HG02840 (cell line): ENCODE measurements at regions not wholly inside any gene's neighbourhood (a gene's known extent, or its start where the extent isn't known, plus 50 kb on each side); places are given as distances from the start of the nearest gene placed in this dataset.
"Not testable (repeated sequence)": the region's sequence is repeated elsewhere in the genome, so short reads cannot be mapped to it uniquely, and the experiment has no call there.

Source experiments
- ATAC-seq: cut with Tn5 transposase; IDR thresholded peaks from one replicate; pipeline ENCODE4 v1.9.1; 2021; ENCODE audit warnings: mild to moderate bottlenecking, moderate library complexity, moderate number of reproducible peaks; ENCODE audit not compliant: unreplicated experiment, low FRiP score

DNA sequence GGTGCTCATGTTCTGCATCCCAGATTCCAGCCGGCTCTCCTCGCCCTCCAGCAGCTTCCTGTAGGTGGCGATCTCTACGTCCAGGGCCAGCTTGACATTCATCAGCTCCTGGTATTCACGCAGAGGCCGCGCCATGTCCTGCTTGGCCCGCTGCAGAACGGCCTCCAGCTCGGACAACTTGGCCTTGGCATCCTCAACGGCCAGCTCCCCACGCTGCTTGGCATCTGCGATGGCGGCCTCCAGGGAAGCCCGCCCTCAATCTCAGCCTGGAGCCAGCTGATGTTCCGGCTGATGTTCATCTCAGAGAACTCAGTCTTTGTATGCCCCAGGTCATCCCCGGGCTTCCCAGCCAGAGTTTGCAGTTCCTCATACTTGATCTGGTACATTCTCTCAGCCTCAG lies 431.8 kb upstream of the DIPK2B start:
- ATAC-seq: no peak

DNA sequence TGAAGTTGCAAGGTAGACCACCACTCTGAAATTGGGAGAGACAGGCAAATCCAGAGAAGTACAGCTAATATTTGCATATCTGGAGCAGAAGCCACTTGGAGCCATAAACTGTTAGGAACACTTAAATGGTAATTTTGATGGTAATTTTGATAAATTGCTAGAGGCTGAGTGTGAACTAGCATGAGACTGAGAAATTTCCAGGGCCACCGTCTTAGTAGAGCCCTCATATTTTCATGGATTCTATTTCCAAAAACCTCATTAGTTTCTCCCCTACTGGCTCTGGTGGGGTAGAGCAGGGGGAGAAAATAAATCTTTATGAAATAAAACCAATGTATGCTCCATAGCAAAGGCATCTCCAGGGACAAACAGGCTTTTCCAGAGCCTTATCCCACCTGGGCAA lies 429.4 kb upstream of the DIPK2B start:
- ATAC-seq: no peak

- no peak for ATAC-seq
Measured at GRCh38 chrX:45628041-45628440, 427.4 kb upstream of the DIPK2B start.

DNA sequence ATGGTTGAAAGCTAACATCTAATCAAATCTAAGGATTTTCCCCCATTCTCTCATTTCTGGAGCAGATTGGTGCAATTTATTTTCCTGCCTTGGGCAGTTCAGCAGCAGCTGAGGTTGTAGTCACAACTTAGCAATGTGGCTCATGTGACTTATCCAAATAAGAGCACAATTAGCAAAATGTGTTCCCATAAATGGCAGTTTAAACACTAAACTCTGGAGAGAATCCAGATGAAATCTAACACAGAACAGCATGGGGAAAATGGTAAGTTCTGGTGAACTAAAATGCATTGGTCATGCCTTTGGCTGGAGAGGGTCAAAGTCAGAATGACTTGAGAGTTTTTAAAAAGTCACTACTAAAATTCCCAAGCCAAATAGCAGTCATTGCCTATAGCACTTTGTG lies 422.6 kb upstream of the DIPK2B start:
- no peak for ATAC-seq

DNA sequence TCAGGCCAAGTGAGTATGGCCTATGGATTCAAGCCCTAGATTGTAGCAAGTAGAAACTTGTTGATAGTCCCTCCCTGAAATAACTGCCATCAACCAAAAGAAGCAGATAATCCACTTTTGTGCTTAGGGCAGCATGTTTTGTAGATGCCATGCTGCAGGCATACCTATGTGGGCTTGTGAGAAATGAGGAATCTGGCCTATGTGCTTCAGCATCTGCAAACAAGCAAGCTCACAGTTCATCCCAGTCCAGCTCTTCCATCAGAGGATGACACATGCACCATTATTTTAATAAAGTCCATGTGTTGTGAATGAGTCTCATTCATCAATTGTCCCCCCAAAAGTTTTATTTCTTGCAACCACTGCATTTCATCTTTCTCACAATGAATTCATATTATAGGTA lies 421.9 kb upstream of the DIPK2B start:
- no peak for ATAC-seq

- no peak for ATAC-seq
Measured at GRCh38 chrX:45622042-45622423, 421.4 kb upstream of the DIPK2B start.

- ATAC-seq: no peak
Measured at GRCh38 chrX:45621376-45622041, 420.8 kb upstream of the DIPK2B start.

DNA sequence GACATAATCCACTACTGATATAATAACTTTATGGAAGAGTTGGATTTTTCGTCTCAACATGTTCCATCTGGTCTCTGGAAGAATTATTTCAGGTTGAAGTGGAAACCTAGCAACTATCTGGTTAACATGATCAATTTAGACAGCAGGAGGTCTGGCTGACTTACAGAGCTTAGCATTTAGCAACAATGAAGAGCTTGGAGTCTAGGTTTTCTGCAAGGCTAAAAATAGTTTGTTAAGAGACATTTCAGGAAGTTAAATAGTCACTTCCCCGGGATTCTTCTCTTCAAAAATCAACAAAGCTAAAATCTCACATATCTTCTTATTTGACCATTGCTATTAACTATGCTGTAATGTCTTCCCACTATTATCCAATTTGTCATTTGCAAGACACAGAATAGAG lies 418.6 kb upstream of the DIPK2B start:
- no peak for ATAC-seq

DNA sequence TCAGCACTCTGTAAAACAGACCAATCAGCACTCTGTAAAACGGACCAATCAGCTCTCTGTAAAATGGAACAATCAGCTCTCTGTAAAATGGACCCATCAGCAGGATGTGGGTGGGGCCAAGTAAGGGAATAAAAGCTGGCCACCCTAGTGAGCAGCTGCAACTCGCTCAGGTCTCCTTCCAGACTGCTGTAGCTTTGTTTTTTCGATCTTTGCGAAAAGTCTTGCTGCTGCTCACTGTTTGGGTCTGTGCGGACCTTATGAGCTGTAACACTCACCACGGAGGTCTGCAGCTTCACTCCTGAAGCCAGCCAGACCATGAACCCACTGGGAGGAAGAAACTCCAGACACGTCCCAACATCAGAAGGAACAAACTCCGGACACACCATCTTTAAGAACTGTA lies 414.9 kb upstream of the DIPK2B start:
- not testable (repeated sequence) for ATAC-seq

GRCh38 chrX:45614853-45615252 lies 414.2 kb upstream of the DIPK2B start:
- no peak for ATAC-seq

DNA sequence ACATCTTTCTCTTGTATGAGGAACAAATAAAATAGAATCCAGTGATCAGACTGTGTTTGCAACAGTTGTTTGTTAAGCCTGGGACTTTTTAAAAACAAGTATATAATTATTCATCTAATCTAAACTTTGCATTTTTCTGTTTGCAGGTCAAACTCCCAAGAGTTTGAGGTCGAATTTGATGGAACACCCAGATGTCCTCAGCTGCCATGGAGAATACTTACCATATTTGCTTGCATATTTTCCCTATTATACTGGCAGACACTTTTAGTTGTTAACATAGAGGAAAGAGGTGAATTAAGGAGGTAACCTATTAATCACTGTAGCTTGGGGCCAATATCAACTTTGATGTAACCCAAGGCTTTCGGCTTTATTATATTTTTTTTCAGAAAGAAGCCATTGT lies 401.5 kb upstream of the DIPK2B start:
- ATAC-seq: no peak

- no peak for ATAC-seq
Measured at GRCh38 chrX:45601052-45601451, 400.4 kb upstream of the DIPK2B start.

DNA sequence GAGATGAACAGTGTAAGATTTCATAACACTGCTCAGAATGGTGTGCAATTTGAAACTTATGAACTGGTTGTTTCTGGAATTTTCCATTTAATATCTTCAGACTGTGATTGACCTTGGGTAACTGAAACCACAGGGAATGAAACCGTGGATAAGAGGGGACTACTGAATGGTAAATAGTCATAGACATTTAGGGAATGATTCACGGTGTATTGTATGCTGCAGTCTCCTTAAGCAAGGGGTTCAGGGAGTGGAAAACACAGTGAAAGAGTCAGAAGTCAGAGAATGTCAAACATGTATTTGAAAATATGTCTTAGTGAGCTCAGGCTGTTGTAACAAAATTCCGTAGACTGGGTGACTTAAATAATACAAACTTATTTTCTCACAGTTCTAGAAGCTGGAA lies 398.2 kb upstream of the DIPK2B start:
- no peak for ATAC-seq

GRCh38 chrX:45596188-45596808 lies 395.6 kb upstream of the DIPK2B start:
- no peak for ATAC-seq

GRCh38 chrX:45592101-45592500 lies 391.4 kb upstream of the DIPK2B start:
- no peak for ATAC-seq

GRCh38 chrX:45591650-45592049 lies 391.0 kb upstream of the DIPK2B start:
- ATAC-seq: no peak

DNA sequence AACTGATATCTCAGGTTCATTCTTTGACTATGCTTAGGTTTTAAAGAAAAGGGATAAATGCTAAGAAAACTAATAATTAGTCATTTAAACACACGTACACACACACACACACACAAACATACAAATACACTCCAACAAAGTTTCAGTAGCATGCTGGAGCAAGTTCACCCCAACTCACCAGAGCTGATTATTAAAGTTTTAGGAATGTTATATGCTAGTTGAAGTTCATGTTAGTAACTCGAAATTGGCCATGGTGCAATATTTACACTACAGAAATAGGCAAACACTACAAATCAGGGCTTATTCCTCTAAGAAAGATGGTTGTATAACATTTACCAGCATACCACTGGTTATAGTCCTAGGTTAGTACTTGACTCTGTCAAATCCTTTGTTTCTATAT lies 384.0 kb upstream of the DIPK2B start:
- no peak for ATAC-seq

- ATAC-seq: no peak
Measured at GRCh38 chrX:45577361-45577760, 376.7 kb upstream of the DIPK2B start.

DNA sequence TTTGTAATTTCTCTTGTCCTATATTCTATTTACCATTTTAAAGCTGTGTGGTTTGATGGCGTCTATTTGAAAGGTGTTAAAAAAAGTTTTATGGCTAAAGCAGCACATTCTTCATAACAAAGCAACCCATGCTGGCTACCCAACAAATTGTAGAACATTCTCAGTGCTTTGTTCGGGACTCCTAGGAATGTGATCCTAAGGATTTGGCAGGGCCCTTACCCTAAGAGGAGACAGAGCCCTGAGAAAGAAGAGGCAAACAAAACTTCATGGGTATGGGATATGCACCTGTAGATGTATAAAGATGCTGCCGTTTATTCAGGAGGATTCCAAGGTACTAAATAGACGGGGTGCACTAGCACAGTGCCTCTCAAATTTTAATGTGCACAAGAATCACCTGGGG lies 370.8 kb upstream of the DIPK2B start:
- ATAC-seq: no peak

GRCh38 chrX:45566456-45566855 lies 365.8 kb upstream of the DIPK2B start:
- ATAC-seq: no peak

GRCh38 chrX:45557387-45557786 lies 356.7 kb upstream of the DIPK2B start:
- ATAC-seq: no peak

DNA sequence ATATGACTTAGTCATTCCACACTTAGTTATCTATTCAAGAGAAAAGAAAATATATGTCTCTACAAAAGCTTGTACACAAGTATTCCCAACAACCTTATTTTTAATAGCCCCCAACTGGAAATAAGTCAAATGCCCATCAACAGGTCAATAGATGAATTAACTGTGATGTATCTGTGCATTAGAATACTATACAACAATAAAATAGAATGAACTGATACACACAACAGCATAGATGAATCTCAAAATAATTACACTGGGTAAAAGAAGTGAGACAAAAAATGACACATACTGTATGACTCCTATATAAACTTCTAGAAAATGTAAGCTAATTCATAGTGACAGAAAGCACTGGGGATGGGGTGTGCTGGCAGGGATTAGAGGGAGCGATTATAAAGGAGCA lies 354.1 kb upstream of the DIPK2B start:
- ATAC-seq: no peak

- ATAC-seq: no peak
Measured at GRCh38 chrX:45553417-45553816, 352.7 kb upstream of the DIPK2B start.
